ENCODE measurements at regions not wholly inside any gene's neighbourhood (a gene's known extent, or its start where the extent isn't known, plus 50 kb on each side); places are given as distances from the start of the nearest gene placed in this dataset.

- TF ChIP-seq CTCF (IDR thresholded peaks at IDR 0.05 in 4 of 5, conservative IDR thresholded peaks at IDR 0.05 in 1 of 5) (no peak), POLR2A (IDR thresholded peaks at IDR 0.05) (no peak)
- H3K4me3 ChIP-seq = no peak overlapping the region
- intact Hi-C loops (cut with DNase I; ENCODE audit: low total_unique reads) (no loop called here), in situ Hi-C loops (cut with MboI; ENCODE audit: low sequenced_read_pairs in 4 of 4) (no loop called here)
- H3K4me1 ChIP-seq = peaks cover 11 to 14% of the 10 kb centered on the region in 2 donors
- no peaks in the 10 kb centered on the region for H3K9me3 ChIP-seq
- no peaks in the 10 kb centered on the region for H3K27me3 ChIP-seq
- no peaks in the 10 kb centered on the region for H3K36me3 ChIP-seq
- ATAC-seq (no peak), DNase-seq (no peak)
- H3K27ac ChIP-seq = no peak overlapping the region
These were observed 409.8 kb upstream of the CITED2 start for GRCh38 chr6:139784222-139784769.

GRCh38 chr6:139779988-139780774 is 405.7 kb upstream of the CITED2 start:
- Histone ChIP-seq H3K9me3 (no peaks in the 10 kb centered on the region), H3K4me3 (no peak overlapping the region), H3K36me3 (no peaks in the 10 kb centered on the region), H3K27me3 (no peaks in the 10 kb centered on the region), H3K4me1 (peaks cover 22 to 33% of the 10 kb centered on the region in 2 donors), H3K27ac (peak overlapping the region in 3 of 4 donors; percentile 20 to 67 (median 24))
- no peak for DNase-seq
- in situ Hi-C loops (cut with MboI; ENCODE audit: low sequenced_read_pairs in 4 of 4) = no loop called here
- no peak for TF ChIP-seq POLR2A (IDR thresholded peaks at IDR 0.05)
- no peak for TF ChIP-seq CTCF (IDR thresholded peaks at IDR 0.05 in 4 of 5, conservative IDR thresholded peaks at IDR 0.05 in 1 of 5)
- ATAC-seq = peak in 1 of 2 donors; percentile 32
- intact Hi-C loops (cut with DNase I; ENCODE audit: low total_unique reads) = loop anchor here (1.0 kb wide), 1 partner anchor 48 kb away; no protein-coding TSS in a partner anchor

GRCh38 chr6:139778688-139779087 is 404.2 kb upstream of the CITED2 start:
- in situ Hi-C loops (cut with MboI; ENCODE audit: low sequenced_read_pairs in 4 of 4) = no loop called here

GRCh38 chr6:139778106-139778505 is 403.7 kb upstream of the CITED2 start:
- ATAC-seq (no peak), DNase-seq (no peak)
- Histone ChIP-seq H3K9me3 (no peaks in the 10 kb centered on the region), H3K4me3 (no peak overlapping the region), H3K27ac (peak overlapping the region in 2 of 4 donors; percentile 24 to 67), H3K4me1 (peaks cover 22 to 33% of the 10 kb centered on the region in 2 donors), H3K36me3 (no peaks in the 10 kb centered on the region), H3K27me3 (no peaks in the 10 kb centered on the region)
- intact Hi-C loops (cut with DNase I; ENCODE audit: low total_unique reads) = no loop called here
- TF ChIP-seq POLR2A (IDR thresholded peaks at IDR 0.05) (no peak), CTCF (IDR thresholded peaks at IDR 0.05 in 4 of 5, conservative IDR thresholded peaks at IDR 0.05 in 1 of 5) (no peak)
- in situ Hi-C loops (cut with MboI; ENCODE audit: low sequenced_read_pairs in 4 of 4) = no loop called here

More at GRCh38 chr6:139778688-139779087, 404.2 kb upstream of the CITED2 start:
- Histone ChIP-seq H3K36me3 (no peaks in the 10 kb centered on the region), H3K4me1 (peaks cover 22 to 33% of the 10 kb centered on the region in 2 donors), H3K4me3 (no peak overlapping the region), H3K9me3 (no peaks in the 10 kb centered on the region), H3K27me3 (no peaks in the 10 kb centered on the region), H3K27ac (peak overlapping the region; percentile 19 to 67 (median 40))
- peak in 1 of 2 donors; percentile 22 for DNase-seq
- TF ChIP-seq POLR2A (IDR thresholded peaks at IDR 0.05) (no peak), CTCF (IDR thresholded peaks at IDR 0.05 in 4 of 5, conservative IDR thresholded peaks at IDR 0.05 in 1 of 5) (no peak)
- peak; percentile 68 to 88 for ATAC-seq
- intact Hi-C loops (cut with DNase I; ENCODE audit: low total_unique reads) = no loop called here
